Testis (tissue), 2 donors: ENCODE measurements at regions not wholly inside any gene's neighbourhood (a gene's known extent, or its start where the extent isn't known, plus 50 kb on each side); places are given as distances from the start of the nearest gene placed in this dataset.

Experiments used
- POLR2A ChIP-seq: fragments of 450-650 bp; IDR thresholded peaks from one replicate; pipeline ENCODE4 v1.6.1; 2017; ENCODE audit warnings: antibody characterized with exemption, mild to moderate bottlenecking, moderate library complexity
- TF ChIP-seq, protein P1 (sequence below), 3 experiments: fragments of 450-650 bp in 2 of 3; fragments of 200-600 bp in 1 of 3; sonication (generic) in 1 of 3; IDR thresholded peaks; one replicate each; pipeline ENCODE4 v1.5.1; 2016 to 2019; ENCODE audit warnings: antibody characterized with exemption in 3 of 3, mild to moderate bottlenecking in 2 of 3, moderate library complexity in 1 of 3

DNA sequence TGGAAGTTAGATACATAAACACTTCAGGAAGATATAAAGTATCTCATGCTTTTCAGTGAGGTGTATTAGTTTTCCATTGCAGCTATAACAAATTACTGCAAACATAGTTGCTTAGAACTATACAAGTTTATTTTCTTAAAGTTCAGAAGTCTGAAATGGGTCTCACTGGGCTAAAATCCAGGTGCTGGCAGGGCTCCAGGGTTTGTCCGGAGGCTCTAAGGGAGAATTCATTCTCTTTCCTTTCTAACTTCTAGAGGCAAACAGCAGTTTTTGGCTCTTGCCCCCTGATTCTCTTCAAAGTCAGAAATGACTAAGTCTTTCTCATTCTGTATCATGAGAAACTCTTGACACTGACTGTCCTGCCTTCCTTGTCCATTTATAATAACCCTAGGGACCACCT is 138.8 kb downstream of the AASDHPPT start:
- TF ChIP-seq, protein P1, sequence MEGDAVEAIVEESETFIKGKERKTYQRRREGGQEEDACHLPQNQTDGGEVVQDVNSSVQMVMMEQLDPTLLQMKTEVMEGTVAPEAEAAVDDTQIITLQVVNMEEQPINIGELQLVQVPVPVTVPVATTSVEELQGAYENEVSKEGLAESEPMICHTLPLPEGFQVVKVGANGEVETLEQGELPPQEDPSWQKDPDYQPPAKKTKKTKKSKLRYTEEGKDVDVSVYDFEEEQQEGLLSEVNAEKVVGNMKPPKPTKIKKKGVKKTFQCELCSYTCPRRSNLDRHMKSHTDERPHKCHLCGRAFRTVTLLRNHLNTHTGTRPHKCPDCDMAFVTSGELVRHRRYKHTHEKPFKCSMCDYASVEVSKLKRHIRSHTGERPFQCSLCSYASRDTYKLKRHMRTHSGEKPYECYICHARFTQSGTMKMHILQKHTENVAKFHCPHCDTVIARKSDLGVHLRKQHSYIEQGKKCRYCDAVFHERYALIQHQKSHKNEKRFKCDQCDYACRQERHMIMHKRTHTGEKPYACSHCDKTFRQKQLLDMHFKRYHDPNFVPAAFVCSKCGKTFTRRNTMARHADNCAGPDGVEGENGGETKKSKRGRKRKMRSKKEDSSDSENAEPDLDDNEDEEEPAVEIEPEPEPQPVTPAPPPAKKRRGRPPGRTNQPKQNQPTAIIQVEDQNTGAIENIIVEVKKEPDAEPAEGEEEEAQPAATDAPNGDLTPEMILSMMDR (IDR thresholded peaks at IDR 0.05): no peak
- TF ChIP-seq POLR2A: no peak
